Occipital lobe (tissue), 1 donor: ENCODE measurements at regions not wholly inside any gene's neighbourhood (a gene's known extent, or its start where the extent isn't known, plus 50 kb on each side); places are given as distances from the start of the nearest gene placed in this dataset.
A peak's percentile ranks its signal among the peaks of the same experiment; 100 is the strongest.
"Not testable (repeated sequence)": the region's sequence is repeated elsewhere in the genome, so short reads cannot be mapped to it uniquely, and the experiment has no call there.

Experiments
- DNase-seq: peaks from one replicate; lab custom pipeline; 2025; lab: John Stamatoyannopoulos, UW

- no peak for DNase-seq
Measured at GRCh38 chr6:11427091-11427722, 110.3 kb upstream of the TMEM170B start.

- no peak for DNase-seq
Measured at GRCh38 chr6:11426571-11426970, 111.0 kb upstream of the TMEM170B start.

DNA sequence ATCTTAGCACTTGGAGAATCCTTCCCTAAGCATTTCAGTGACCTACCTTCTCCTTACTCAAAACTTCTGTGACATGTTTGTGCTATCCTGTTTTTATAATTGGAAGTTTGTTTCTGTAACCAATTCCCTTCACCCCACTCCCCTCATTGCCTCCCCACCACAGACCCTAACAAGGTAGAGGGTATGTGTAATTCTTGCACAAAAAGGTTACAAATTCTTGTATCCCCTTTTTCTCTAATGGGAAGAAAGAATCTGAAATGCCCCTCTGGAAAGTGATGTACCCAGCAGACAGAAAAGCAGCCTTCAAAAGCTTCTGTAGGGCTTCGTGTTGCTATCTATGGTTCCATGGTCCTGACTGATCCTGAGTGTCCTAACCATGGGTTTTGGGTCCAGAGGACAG is 111.7 kb upstream of the TMEM170B start:
- DNase-seq: no peak

DNA sequence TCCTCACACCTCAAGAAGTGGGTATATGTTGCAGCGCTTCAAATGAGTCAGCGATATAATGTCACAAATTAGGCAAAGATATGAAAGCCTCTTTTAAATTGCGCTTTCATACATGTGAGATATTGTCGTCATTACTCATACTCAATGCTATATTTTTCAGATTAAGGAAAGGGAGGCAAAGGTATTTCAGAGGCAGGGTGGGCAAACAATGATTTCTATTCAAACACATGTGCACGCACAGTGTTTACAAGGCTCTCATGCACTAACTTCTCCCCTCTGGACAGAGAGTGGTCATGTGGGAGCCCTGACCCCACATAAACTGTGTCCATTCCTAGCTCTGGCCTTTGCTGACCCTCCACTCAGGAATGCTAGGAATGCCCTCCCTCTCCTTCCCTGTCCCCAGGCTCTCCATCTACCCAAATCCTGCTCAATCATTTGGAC is 112.1 kb upstream of the TMEM170B start:
- no peak for DNase-seq

GRCh38 chr6:11424395-11425034 is 113.0 kb upstream of the TMEM170B start:
- DNase-seq: no peak

GRCh38 chr6:11423667-11424066 is 113.9 kb upstream of the TMEM170B start:
- no peak for DNase-seq

GRCh38 chr6:11423072-11423471 is 114.5 kb upstream of the TMEM170B start:
- DNase-seq: no peak

GRCh38 chr6:11419763-11420453 is 117.6 kb upstream of the TMEM170B start:
- no peak for DNase-seq

DNA sequence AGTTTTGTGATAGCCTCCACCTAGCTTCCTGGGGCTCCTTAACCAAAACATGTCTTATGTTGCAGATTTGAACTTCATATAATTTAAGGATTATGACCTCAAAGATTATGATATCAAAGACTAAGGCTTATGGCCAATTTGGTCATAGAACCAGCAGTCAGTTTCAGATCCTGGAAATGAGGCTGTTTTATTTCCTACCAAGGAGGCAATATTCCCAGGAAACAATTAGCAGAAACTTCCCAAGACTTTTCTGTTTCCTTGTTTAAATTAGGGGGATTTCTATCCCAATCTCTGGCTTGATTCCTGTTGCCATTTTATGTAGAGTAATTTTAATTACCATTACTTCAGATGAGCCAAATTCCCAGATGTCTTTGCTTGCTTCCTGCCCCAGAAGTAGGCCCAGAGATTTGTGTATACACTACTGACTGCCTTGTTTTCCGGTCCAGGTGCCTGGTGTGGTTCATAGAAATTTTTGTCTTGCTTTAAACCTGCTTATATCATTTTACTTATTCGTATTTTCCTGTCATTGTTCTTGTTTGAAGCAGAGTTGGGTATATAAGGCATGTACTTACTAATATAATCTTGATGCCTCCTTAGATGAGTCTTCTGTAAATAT is 119.2 kb upstream of the TMEM170B start:
- DNase-seq: no peak

GRCh38 chr6:11416936-11417576 is 120.5 kb upstream of the TMEM170B start:
- no peak for DNase-seq

GRCh38 chr6:11416099-11416935 is 121.2 kb upstream of the TMEM170B start:
- DNase-seq: not testable (repeated sequence)

DNA sequence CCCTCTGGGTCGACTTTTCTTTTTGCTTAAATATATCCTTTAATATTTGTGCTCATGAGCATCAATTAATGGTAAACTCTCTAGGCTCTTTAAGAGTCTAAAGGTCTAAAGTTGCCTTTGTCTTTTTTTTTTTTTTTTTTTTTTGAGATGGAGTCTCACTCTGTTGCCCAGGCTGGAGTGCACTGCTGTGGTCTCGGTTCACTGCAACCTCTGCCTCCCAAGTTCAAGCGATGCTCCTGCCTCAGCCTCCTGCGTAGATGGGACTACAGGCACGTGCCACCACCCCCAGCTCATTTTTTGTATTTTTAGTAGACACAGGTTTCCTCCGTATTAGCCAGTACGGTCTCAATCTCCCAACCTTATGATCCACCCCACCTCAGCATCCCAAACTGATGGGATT is 122.0 kb upstream of the TMEM170B start:
- DNase-seq: no peak

- DNase-seq: no peak
Measured at GRCh38 chr6:11414176-11414963, 123.2 kb upstream of the TMEM170B start.

DNA sequence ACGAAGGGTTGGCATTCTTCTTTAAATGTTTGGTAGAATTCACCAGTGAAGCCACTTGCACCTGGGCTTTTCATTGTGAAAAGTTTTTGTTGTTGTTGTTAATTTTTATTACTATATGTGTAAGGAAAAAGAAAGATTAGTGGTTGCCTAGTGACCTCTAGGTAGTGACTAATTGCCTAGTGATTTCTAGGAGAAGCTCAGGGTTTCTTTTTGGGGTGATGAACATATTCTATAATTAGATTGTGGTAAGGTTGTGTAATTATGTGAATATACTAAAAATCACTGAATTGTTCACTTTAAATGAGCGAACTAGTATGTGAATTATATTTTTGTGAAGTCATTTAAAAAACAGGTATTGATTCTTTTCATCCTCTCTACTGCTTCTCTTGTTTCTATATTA is 123.8 kb upstream of the TMEM170B start:
- no peak for DNase-seq

GRCh38 chr6:11413117-11413687 is 124.3 kb upstream of the TMEM170B start:
- no peak for DNase-seq

DNA sequence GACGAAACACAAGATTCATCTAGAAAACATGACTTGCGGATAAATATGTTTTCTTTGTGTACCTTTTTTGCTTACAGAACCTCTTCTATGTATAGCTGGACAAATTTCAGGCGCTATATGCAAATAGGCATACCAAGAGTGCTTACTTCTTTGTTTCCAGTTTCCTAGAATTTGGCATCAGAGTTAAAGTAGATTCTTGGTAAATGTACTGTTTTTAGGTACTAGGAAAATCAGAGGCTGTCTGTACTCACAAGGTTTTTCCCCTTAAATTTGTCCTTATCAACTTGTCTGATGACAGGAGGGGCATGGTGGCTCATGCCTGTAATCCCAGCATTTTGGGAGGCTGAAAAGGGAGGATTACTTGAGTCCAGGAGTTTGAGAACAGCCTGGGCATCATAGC is 124.9 kb upstream of the TMEM170B start:
- no peak for DNase-seq

DNA sequence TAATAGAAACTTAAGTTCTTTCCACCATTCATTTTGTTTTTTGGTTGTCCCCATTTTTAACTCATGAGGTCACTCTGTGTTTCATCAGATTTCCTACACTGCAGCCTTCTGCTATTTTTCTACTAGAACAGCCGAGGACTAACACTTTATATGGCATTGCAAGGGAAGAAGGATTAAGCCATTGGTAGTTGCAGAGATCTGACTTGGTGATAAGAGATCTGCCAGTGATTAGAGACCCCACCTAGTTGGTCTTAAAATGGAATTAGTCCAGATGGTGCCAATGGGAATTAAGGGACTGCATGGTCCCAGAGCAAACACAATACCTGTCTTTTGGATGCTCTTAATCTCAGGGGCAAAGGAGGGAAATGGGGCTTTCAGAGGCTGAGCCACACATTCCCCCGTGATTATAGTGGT is 125.5 kb upstream of the TMEM170B start:
- no peak for DNase-seq

GRCh38 chr6:11411593-11411992 is 126.0 kb upstream of the TMEM170B start:
- DNase-seq: no peak

DNA sequence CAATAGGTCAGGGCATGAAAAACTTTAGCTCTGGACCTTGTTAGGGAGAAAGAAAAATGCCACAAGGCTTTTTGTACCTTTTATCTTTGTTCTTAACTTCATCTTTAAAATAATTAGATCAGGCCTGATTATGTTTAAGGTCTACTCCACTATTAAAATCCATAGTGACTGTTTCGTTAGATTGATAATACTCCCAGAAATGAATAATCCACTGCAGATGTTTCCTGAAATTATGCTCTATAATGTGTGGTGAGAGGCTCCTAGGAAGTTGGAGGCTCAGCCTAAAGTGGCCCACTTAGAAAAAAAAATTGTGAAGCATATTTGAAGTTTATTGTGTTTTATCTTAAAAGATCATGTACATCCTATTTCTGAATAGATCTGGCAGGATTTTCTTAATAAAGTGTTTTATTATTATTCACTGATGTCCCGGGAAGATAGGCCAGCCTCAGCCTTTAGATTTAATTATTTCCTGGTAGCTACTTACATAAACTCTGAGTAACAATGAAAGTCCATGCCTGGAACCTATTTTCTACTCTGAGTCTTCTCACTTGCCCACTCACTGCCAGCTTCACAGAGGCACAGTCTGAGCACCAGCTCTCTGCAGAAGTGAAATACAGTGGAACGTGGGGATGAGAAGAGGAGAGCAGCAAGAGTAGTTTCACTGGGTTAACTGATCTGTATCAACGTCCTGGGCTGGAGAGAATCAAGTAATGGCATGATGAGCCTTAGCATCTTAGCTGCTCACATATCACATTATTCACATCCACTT is 126.8 kb upstream of the TMEM170B start:
- peak; percentile 40 for DNase-seq
